Muscle of leg (tissue), 3 donors: ENCODE measurements at regions not wholly inside any gene's neighbourhood (a gene's known extent, or its start where the extent isn't known, plus 50 kb on each side); places are given as distances from the start of the nearest gene placed in this dataset.

Source experiments
- DNase-seq: peaks from one replicate; pipeline ENCODE4 v3.0.0; 2013
- H3K27ac ChIP-seq: one replicate; pipeline ENCODE4 v1.5.1; 2013; ENCODE audit warnings: mild to moderate bottlenecking, low read length, control low read depth
- H3K27me3 ChIP-seq: one replicate; pipeline ENCODE4 v1.6.1; 2013; ENCODE audit warnings: low read length; ENCODE audit not compliant: control insufficient read depth, insufficient read depth
- H3K36me3 ChIP-seq: one replicate; pipeline ENCODE4 v1.6.1; 2013; ENCODE audit warnings: low read length; ENCODE audit not compliant: control insufficient read depth, insufficient read depth
- H3K4me1 ChIP-seq: one replicate; pipeline ENCODE4 v1.6.1; 2013; ENCODE audit warnings: low read length; ENCODE audit not compliant: control insufficient read depth, insufficient read depth
- H3K4me3 ChIP-seq: one replicate; pipeline ENCODE4 v1.5.1; 2013; ENCODE audit warnings: low read length, control low read depth
- H3K9me3 ChIP-seq: replicated peaks from 2 replicates; pipeline ENCODE4 v1.6.1; 2013; ENCODE audit warnings: low read depth, low read length; ENCODE audit not compliant: control insufficient read depth
- WGBS: methylation state at CpG from one replicate; pipeline ENCODE4 v1.1.5; 2013; ENCODE audit warnings: missing lambda C conversion rate; ENCODE audit not compliant: insufficient coverage; 5-methylcytosine and 5-hydroxymethylcytosine counted together

- Histone ChIP-seq H3K9me3 (no peaks in the 10 kb centered on the region), H3K27ac (no peak overlapping the region), H3K4me1 (no peaks in the 10 kb centered on the region), H3K4me3 (no peak overlapping the region), H3K36me3 (no peaks in the 10 kb centered on the region), H3K27me3 (no peaks in the 10 kb centered on the region)
- WGBS = no CpG with 5 or more reads among the region's 9 CpGs
- no peak for DNase-seq
Observed at GRCh38 chrY:12546746-12547420, 154.1 kb upstream of the USP9Y start.

DNA sequence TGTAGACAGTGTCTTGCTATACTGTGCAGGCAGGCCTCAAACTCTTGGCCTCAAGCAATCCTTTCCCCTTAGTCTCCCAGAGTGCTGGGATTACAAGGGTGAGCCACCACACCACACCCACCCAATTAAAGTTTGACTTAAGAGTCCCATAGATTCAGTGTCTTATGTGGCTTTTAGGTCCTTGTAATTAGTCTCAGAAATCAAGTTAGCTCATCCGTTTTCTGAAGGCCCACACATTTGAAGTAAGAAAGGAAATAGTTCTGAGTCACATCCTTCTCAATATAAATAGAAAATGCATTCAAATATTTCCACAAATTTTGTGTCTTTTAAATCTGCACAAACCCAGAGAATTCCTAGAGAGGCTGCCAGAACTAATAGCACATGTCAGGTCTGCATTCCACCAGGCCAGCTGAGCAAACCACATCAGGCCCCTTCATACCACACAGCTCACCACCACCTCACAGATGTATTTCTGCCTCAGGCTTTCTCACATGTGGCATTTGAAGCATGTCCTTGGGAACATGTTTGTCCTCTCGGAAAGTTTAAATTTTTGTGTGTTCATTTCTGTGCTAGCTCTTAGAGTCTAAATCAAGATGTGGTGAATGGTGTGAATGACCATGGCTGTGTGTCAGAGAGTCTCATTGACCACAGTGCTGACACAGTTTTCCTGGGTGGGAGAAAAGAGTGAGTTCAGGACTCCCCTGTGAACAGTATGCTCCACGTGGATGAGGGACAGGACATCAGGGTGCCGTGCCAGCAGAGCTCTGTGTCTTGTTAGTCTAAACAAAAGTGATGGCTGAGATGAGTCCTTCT, 148.4 kb upstream of the USP9Y start:
- no CpG with 5 or more reads among the region's 4 CpGs for WGBS
- Histone ChIP-seq H3K4me3 (no peak overlapping the region), H3K27ac (no peak overlapping the region), H3K4me1 (no peaks in the 10 kb centered on the region), H3K36me3 (no peaks in the 10 kb centered on the region), H3K9me3 (no peaks in the 10 kb centered on the region), H3K27me3 (no peaks in the 10 kb centered on the region)
- no peak for DNase-seq

GRCh38 chrY:12553909-12554308, 147.1 kb upstream of the USP9Y start:
- Histone ChIP-seq H3K4me3 (no peak overlapping the region), H3K27me3 (no peaks in the 10 kb centered on the region), H3K4me1 (no peaks in the 10 kb centered on the region), H3K36me3 (no peaks in the 10 kb centered on the region), H3K27ac (no peak overlapping the region), H3K9me3 (no peaks in the 10 kb centered on the region)
- WGBS = no CpG with 5 or more reads among the region's 1 CpG
- DNase-seq = no peak

- Histone ChIP-seq H3K4me3 (no peak overlapping the region), H3K36me3 (no peaks in the 10 kb centered on the region), H3K27me3 (no peaks in the 10 kb centered on the region), H3K4me1 (no peaks in the 10 kb centered on the region), H3K9me3 (no peaks in the 10 kb centered on the region), H3K27ac (no peak overlapping the region)
- no peak for DNase-seq
- no CpG with 5 or more reads among the region's 1 CpG for WGBS
Observed at GRCh38 chrY:12555005-12555404, 146.0 kb upstream of the USP9Y start.

- H3K27me3 ChIP-seq = no peaks in the 10 kb centered on the region
- H3K4me3 ChIP-seq = no peak overlapping the region
- no peak for DNase-seq
- H3K4me1 ChIP-seq = no peaks in the 10 kb centered on the region
- no CpG with 5 or more reads among the region's 4 CpGs for WGBS
- no peaks in the 10 kb centered on the region for H3K36me3 ChIP-seq
- H3K9me3 ChIP-seq = no peaks in the 10 kb centered on the region
- H3K27ac ChIP-seq = no peak overlapping the region
Observed at GRCh38 chrY:12559007-12559406, 142.0 kb upstream of the USP9Y start.

GRCh38 chrY:12576278-12576677, 124.8 kb upstream of the USP9Y start:
- Histone ChIP-seq H3K36me3 (no peaks in the 10 kb centered on the region), H3K4me3 (no peak overlapping the region), H3K27ac (no peak overlapping the region), H3K9me3 (no peaks in the 10 kb centered on the region), H3K4me1 (no peaks in the 10 kb centered on the region), H3K27me3 (no peaks in the 10 kb centered on the region)
- DNase-seq = no peak
- no CpG with 5 or more reads among the region's 5 CpGs for WGBS

- no CpG with 5 or more reads among the region's 5 CpGs for WGBS
- DNase-seq = no peak
- Histone ChIP-seq H3K27ac (no peak overlapping the region), H3K27me3 (no peaks in the 10 kb centered on the region), H3K9me3 (no peaks in the 10 kb centered on the region), H3K36me3 (no peaks in the 10 kb centered on the region), H3K4me3 (no peak overlapping the region), H3K4me1 (no peaks in the 10 kb centered on the region)
Observed at GRCh38 chrY:12593532-12594216, 107.4 kb upstream of the USP9Y start.

DNA sequence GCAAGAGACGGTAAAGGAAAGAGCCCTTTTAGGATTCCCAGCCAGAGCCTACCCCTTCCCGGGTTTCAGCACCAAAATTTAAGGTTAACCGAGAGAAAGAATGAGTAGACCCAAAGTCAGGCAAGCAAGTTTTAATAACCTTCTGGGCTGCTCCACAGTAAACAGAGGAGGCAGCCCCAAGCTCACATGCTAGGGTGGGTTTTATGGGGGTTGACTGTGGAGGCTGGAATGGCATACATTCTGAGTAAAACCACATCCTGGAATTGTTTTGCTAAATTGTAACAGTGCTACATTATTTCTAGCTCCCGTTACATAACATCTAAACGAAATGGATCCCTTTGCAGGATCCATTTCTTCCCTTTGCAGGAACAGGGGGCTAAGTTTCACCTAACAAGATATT, 102.2 kb upstream of the USP9Y start:
- Histone ChIP-seq H3K4me1 (no peaks in the 10 kb centered on the region), H3K4me3 (no peak overlapping the region), H3K9me3 (no peaks in the 10 kb centered on the region), H3K27ac (no peak overlapping the region), H3K27me3 (no peaks in the 10 kb centered on the region), H3K36me3 (no peaks in the 10 kb centered on the region)
- no peak for DNase-seq
- no CpG with 5 or more reads among the region's 5 CpGs for WGBS

GRCh38 chrY:12605426-12605825, 95.6 kb upstream of the USP9Y start:
- WGBS = no CpG with 5 or more reads among the region's 2 CpGs

DNA sequence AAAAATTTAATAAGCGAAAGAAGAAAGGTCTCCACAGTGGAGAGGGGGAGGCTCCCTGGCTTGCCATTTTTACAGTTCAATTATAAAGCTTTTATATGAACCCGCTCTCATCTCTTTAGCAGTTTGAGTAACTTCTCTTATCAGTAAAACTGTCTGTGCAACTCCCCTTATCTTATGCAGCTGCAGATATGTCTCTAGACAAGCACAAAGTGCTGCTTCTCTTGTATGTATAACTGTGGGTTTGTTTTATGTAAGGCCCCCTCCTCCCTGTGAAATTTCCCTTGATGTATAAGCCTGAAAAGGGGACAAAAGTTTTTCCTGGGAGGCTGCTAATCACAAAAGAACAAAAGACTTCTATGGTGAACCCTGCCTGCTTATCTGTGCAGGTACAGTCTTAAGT, 90.2 kb upstream of the USP9Y start:
- Histone ChIP-seq H3K9me3 (no peaks in the 10 kb centered on the region), H3K27me3 (no peaks in the 10 kb centered on the region), H3K27ac (no peak overlapping the region), H3K4me3 (no peak overlapping the region), H3K4me1 (no peaks in the 10 kb centered on the region), H3K36me3 (no peaks in the 10 kb centered on the region)
- DNase-seq = no peak
- WGBS = no CpG with 5 or more reads among the region's 2 CpGs

More at GRCh38 chrY:12605426-12605825, 95.6 kb upstream of the USP9Y start:
- Histone ChIP-seq H3K27me3 (no peaks in the 10 kb centered on the region), H3K4me1 (no peaks in the 10 kb centered on the region), H3K36me3 (no peaks in the 10 kb centered on the region), H3K4me3 (no peak overlapping the region), H3K27ac (no peak overlapping the region), H3K9me3 (no peaks in the 10 kb centered on the region)
- DNase-seq = no peak
